ENCODE measurements at regions not wholly inside any gene's neighbourhood (a gene's known extent, or its start where the extent isn't known, plus 50 kb on each side); places are given as distances from the start of the nearest gene placed in this dataset.

DNA sequence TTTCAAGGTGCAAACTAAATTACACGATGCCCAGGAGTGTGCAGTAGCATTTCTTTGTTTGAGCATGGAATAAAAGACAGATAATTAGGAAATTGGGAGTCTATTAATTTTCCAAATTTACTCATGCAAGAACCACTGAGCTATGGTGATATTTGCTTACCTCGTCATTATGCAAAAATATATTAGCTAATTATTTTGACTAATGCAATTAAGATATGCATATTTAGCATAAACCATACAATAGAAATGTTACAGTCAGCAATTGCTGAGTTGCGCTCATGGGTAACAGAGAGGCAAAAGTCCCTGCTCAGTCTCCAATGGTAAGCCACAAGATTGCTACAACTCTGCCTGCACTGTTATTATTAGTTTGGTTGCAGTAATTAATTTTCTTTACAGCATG is 342.0 kb downstream of the TXNL1 start:
- 87 to 96% methylated on average over 3 of the region's 3 CpGs for WGBS, 2 donors
- no peak for TF ChIP-seq POLR2A (IDR thresholded peaks at IDR 0.05)
- TF ChIP-seq, protein P1, sequence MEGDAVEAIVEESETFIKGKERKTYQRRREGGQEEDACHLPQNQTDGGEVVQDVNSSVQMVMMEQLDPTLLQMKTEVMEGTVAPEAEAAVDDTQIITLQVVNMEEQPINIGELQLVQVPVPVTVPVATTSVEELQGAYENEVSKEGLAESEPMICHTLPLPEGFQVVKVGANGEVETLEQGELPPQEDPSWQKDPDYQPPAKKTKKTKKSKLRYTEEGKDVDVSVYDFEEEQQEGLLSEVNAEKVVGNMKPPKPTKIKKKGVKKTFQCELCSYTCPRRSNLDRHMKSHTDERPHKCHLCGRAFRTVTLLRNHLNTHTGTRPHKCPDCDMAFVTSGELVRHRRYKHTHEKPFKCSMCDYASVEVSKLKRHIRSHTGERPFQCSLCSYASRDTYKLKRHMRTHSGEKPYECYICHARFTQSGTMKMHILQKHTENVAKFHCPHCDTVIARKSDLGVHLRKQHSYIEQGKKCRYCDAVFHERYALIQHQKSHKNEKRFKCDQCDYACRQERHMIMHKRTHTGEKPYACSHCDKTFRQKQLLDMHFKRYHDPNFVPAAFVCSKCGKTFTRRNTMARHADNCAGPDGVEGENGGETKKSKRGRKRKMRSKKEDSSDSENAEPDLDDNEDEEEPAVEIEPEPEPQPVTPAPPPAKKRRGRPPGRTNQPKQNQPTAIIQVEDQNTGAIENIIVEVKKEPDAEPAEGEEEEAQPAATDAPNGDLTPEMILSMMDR (IDR thresholded peaks at IDR 0.05): no peak
- H3K36me3 ChIP-seq (ENCODE audit: low read depth, missing control alignments): no peaks in the 10 kb centered on the region
- no peaks in the 10 kb centered on the region for H3K9me3 ChIP-seq
- no peaks in the 10 kb centered on the region for H3K27me3 ChIP-seq
- H3K4me1 ChIP-seq: no peaks in the 10 kb centered on the region
- H3K4me3 ChIP-seq: no peak overlapping the region
- no peak for DNase-seq
- intact Hi-C loops (cut with DNase I; ENCODE audit: low total_unique reads): no loop called here
- no peak overlapping the region for H3K27ac ChIP-seq

DNA sequence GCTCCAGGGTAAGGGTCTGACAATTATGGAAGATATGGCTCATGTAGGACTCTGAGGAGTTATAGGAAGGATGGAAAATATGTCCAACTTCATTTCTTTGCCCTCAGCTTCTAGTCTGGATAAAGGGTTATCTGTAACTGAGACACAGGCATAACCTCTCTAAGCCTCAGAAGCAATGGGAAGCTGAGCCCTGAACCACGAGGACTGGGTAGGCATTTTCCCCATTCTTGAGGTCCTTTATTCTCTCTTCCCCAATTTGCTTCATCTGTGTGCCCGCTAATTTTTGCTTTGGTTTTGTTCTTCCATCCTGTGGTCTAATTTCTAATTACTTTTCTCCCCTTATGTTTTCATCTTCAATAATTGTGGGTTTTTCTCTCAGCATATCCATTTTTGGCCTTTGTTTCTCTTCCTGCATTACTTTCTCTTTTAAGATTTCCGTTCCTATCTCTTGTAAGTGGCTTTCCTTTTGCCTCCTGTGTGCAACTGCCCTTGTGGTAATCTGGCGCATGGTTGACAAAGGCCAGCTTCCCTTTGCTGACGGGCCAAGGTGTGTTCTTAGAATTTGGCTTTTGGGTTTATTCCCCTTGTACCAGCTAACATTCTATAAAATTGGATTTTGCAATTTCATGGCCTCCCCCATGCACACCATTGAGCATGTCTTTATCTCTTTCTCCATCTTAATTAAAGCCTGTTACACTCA is 343.8 kb downstream of the TXNL1 start:
- H3K4me1 ChIP-seq: no peaks in the 10 kb centered on the region
- no peaks in the 10 kb centered on the region for H3K27me3 ChIP-seq
- no peak overlapping the region for H3K27ac ChIP-seq
- no peak overlapping the region for H3K4me3 ChIP-seq
- 82 to 84% methylated on average over 5 of the region's 5 CpGs for WGBS, 2 donors
- intact Hi-C loops (cut with DNase I; ENCODE audit: low total_unique reads): no loop called here
- DNase-seq: no peak
- no peaks in the 10 kb centered on the region for H3K9me3 ChIP-seq
- no peaks in the 10 kb centered on the region for H3K36me3 ChIP-seq (ENCODE audit: low read depth, missing control alignments)
- TF ChIP-seq, protein P1 (IDR thresholded peaks at IDR 0.05): no peak
- TF ChIP-seq POLR2A (IDR thresholded peaks at IDR 0.05): no peak

DNA sequence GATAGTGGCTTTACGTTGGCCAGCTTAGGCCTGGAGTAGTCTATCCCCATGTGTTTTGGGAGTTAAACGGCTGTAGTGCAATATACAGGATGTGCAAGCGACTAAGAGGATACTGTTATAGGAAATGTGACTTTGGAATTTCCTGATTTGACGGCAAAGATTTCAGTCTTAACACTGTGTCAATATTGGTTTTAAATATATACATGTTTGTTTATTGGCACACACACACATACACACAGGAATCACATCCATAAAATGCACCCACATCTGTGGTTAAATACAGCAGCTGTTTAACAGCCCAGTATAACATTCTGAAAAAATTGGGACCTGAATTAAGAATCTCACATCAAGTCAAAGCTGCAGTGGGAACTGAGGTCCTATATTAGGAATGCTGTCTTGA is 347.1 kb downstream of the TXNL1 start:
- Histone ChIP-seq H3K27me3 (no peaks in the 10 kb centered on the region), H3K4me3 (no peak overlapping the region), H3K36me3 (ENCODE audit: low read depth, missing control alignments) (no peaks in the 10 kb centered on the region), H3K27ac (no peak overlapping the region), H3K4me1 (no peaks in the 10 kb centered on the region), H3K9me3 (no peaks in the 10 kb centered on the region)
- 77 to 86% methylated on average over 4 of the region's 4 CpGs for WGBS, 2 donors
- intact Hi-C loops (cut with DNase I; ENCODE audit: low total_unique reads): no loop called here
- TF ChIP-seq POLR2A (IDR thresholded peaks at IDR 0.05): no peak
- TF ChIP-seq, protein P1 (IDR thresholded peaks at IDR 0.05): no peak
- DNase-seq: no peak

DNA sequence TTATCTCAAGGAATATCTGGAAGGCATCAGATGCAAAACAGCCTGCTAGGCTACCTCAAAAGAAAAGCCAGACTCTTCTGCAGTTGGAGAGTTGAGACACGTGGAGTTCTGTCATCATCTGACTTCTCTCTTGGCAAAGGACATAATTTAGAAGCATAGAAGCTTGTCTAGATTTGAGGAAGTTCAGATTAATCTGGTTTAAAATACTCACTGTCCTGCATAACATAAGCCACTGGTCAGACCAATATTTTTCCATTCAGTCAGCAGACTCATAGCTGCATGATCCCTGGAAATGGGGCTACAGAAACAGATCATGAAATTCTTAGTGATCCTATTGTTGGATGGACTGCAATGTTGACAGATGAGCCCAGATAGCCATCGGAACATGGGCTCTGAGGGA is 349.0 kb downstream of the TXNL1 start:
- TF ChIP-seq, protein P1 (IDR thresholded peaks at IDR 0.05): no peak
- no peak for TF ChIP-seq POLR2A (IDR thresholded peaks at IDR 0.05)
- Histone ChIP-seq H3K27me3 (no peaks in the 10 kb centered on the region), H3K9me3 (no peaks in the 10 kb centered on the region), H3K27ac (no peak overlapping the region), H3K4me3 (no peak overlapping the region), H3K36me3 (ENCODE audit: low read depth, missing control alignments) (no peaks in the 10 kb centered on the region), H3K4me1 (no peaks in the 10 kb centered on the region)
- 82 to 83% methylated on average over 2 of the region's 2 CpGs for WGBS, 2 donors
- intact Hi-C loops (cut with DNase I; ENCODE audit: low total_unique reads): no loop called here
- no peak for DNase-seq

DNA sequence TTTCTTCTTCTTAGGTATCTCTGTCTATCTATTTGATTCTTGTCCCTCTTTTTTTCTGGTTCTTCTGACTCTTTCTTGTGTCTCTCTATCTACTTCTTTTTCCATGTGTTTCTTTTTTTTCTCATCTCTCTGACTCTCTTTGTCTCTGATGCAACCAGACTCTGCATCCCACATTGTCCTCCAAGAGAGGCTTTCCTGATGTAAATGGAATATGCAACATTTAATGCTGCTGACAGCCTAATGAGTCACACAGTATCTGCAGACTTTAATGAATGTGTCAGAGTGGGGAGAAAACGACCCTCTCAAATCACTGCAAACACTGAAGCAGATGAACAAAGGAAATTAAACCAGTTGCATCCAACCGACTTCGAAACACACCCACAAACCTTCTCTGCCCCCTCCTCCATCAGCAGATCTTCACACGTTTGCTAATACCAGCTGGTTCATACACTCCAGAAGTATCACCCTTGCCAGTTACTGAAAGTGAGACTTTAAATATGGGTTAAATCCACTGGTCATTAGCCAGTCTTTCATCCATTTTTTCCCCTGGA is 351.5 kb downstream of the TXNL1 start:
- H3K27me3 ChIP-seq: no peaks in the 10 kb centered on the region
- 76 to 82% methylated on average over 4 of the region's 4 CpGs for WGBS, 2 donors
- H3K4me3 ChIP-seq: no peak overlapping the region
- TF ChIP-seq, protein P1 (IDR thresholded peaks at IDR 0.05): no peak
- TF ChIP-seq POLR2A (IDR thresholded peaks at IDR 0.05): no peak
- H3K9me3 ChIP-seq: no peaks in the 10 kb centered on the region
- no peak for DNase-seq
- H3K27ac ChIP-seq: no peak overlapping the region
- intact Hi-C loops (cut with DNase I; ENCODE audit: low total_unique reads): no loop called here
- H3K36me3 ChIP-seq (ENCODE audit: low read depth, missing control alignments): no peaks in the 10 kb centered on the region
- no peaks in the 10 kb centered on the region for H3K4me1 ChIP-seq
